ENCODE measurements at regions not wholly inside any gene's neighbourhood (a gene's known extent, or its start where the extent isn't known, plus 50 kb on each side); places are given as distances from the start of the nearest gene placed in this dataset.

DNA sequence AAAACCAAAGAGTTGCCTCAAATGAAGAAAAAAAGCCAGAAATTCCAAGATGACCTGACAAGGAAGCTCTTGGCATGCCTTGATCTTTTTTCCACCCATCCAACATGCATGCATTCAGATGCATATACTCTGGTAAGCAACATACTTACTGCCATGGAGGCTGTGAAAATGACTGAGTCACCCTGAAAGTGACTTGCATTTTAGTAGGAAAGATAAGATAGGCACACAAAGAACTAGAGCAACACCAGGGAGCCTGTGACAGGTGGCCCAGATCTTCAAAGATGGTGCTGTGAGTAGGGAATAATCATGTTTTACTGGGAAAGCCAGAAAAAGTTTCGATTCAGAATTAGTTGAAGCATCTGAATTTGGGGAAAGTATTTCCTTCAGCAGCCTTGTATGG, 185.1 kb upstream of the SLCO3A1 start:
- DNase-seq (ENCODE audit: low read depth in 2 of 2): no peak
- H3K4me1 ChIP-seq (ENCODE audit: control insufficient read depth, extremely low read depth, insufficient read depth, low read length): no peaks in the 10 kb centered on the region
- no peaks in the 10 kb centered on the region for H4K20me1 ChIP-seq (ENCODE audit: control insufficient read depth, extremely low read depth, insufficient read depth, low read length)
- H3K79me2 ChIP-seq (ENCODE audit: control insufficient read depth, insufficient read depth, low read length): no peaks in the 10 kb centered on the region
- no peak overlapping the region for H3K4me3 ChIP-seq (replicated peaks in 1 of 4; ENCODE audit: control extremely low read depth in 1 of 4, insufficient read depth in 1 of 4, low read depth in 3 of 4, low read length in 4 of 4)
- H3K27me3 ChIP-seq (ENCODE audit: control insufficient read depth, insufficient read depth, low read length): no peaks in the 10 kb centered on the region
- no peak overlapping the region for H3K4me2 ChIP-seq (ENCODE audit: extremely low read depth, insufficient read depth, low read length)
- H3K9ac ChIP-seq (ENCODE audit: insufficient read depth, low read length): no peak overlapping the region
- no peaks in the 10 kb centered on the region for H3K36me3 ChIP-seq (ENCODE audit: control insufficient read depth, insufficient read depth, low read length)
- H3K9me3 ChIP-seq (ENCODE audit: control insufficient read depth, insufficient read depth, low read depth, low read length): no peaks in the 10 kb centered on the region
- no peak overlapping the region for H3K27ac ChIP-seq (ENCODE audit: insufficient read depth, low read length)
- H2AFZ ChIP-seq (ENCODE audit: low read length): no peak overlapping the region
- no peak for TF ChIP-seq EZH2 (IDR thresholded peaks at IDR 0.05; ENCODE audit: low read length, missing control alignments)
- TF ChIP-seq, protein P1, sequence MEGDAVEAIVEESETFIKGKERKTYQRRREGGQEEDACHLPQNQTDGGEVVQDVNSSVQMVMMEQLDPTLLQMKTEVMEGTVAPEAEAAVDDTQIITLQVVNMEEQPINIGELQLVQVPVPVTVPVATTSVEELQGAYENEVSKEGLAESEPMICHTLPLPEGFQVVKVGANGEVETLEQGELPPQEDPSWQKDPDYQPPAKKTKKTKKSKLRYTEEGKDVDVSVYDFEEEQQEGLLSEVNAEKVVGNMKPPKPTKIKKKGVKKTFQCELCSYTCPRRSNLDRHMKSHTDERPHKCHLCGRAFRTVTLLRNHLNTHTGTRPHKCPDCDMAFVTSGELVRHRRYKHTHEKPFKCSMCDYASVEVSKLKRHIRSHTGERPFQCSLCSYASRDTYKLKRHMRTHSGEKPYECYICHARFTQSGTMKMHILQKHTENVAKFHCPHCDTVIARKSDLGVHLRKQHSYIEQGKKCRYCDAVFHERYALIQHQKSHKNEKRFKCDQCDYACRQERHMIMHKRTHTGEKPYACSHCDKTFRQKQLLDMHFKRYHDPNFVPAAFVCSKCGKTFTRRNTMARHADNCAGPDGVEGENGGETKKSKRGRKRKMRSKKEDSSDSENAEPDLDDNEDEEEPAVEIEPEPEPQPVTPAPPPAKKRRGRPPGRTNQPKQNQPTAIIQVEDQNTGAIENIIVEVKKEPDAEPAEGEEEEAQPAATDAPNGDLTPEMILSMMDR (conservative IDR thresholded peaks at IDR 0.05 in 1 of 2, IDR thresholded peaks at IDR 0.05 in 1 of 2; ENCODE audit: low read depth in 1 of 2, low read length in 2 of 2): no peak

GRCh38 chr15:91670108-91670507, 183.4 kb upstream of the SLCO3A1 start:
- H3K9ac ChIP-seq (ENCODE audit: insufficient read depth, low read length): no peak overlapping the region
- H4K20me1 ChIP-seq (ENCODE audit: control insufficient read depth, extremely low read depth, insufficient read depth, low read length): no peaks in the 10 kb centered on the region
- no peak overlapping the region for H3K27ac ChIP-seq (ENCODE audit: insufficient read depth, low read length)
- DNase-seq (ENCODE audit: low read depth in 2 of 2): no peak
- H3K27me3 ChIP-seq (ENCODE audit: control insufficient read depth, insufficient read depth, low read length): no peaks in the 10 kb centered on the region
- no peaks in the 10 kb centered on the region for H3K4me1 ChIP-seq (ENCODE audit: control insufficient read depth, extremely low read depth, insufficient read depth, low read length)
- no peaks in the 10 kb centered on the region for H3K36me3 ChIP-seq (ENCODE audit: control insufficient read depth, insufficient read depth, low read length)
- H2AFZ ChIP-seq (ENCODE audit: low read length): no peak overlapping the region
- H3K4me2 ChIP-seq (ENCODE audit: extremely low read depth, insufficient read depth, low read length): no peak overlapping the region
- H3K4me3 ChIP-seq (replicated peaks in 1 of 4; ENCODE audit: control extremely low read depth in 1 of 4, insufficient read depth in 1 of 4, low read depth in 3 of 4, low read length in 4 of 4): no peak overlapping the region
- no peaks in the 10 kb centered on the region for H3K9me3 ChIP-seq (ENCODE audit: control insufficient read depth, insufficient read depth, low read depth, low read length)
- no peaks in the 10 kb centered on the region for H3K79me2 ChIP-seq (ENCODE audit: control insufficient read depth, insufficient read depth, low read length)
- TF ChIP-seq, protein P1 (conservative IDR thresholded peaks at IDR 0.05 in 1 of 2, IDR thresholded peaks at IDR 0.05 in 1 of 2; ENCODE audit: low read depth in 1 of 2, low read length in 2 of 2): no peak
- TF ChIP-seq EZH2 (IDR thresholded peaks at IDR 0.05; ENCODE audit: low read length, missing control alignments): no peak

GRCh38 chr15:91678003-91678402, 175.5 kb upstream of the SLCO3A1 start:
- Histone ChIP-seq H3K27me3 (ENCODE audit: control insufficient read depth, insufficient read depth, low read length) (no peaks in the 10 kb centered on the region), H3K79me2 (ENCODE audit: control insufficient read depth, insufficient read depth, low read length) (no peaks in the 10 kb centered on the region), H3K27ac (ENCODE audit: insufficient read depth, low read length) (no peak overlapping the region), H3K4me3 (replicated peaks in 1 of 4; ENCODE audit: control extremely low read depth in 1 of 4, insufficient read depth in 1 of 4, low read depth in 3 of 4, low read length in 4 of 4) (no peak overlapping the region), H3K36me3 (ENCODE audit: control insufficient read depth, insufficient read depth, low read length) (no peaks in the 10 kb centered on the region), H2AFZ (ENCODE audit: low read length) (no peak overlapping the region), H4K20me1 (ENCODE audit: control insufficient read depth, extremely low read depth, insufficient read depth, low read length) (no peaks in the 10 kb centered on the region), H3K9ac (ENCODE audit: insufficient read depth, low read length) (no peak overlapping the region), H3K4me1 (ENCODE audit: control insufficient read depth, extremely low read depth, insufficient read depth, low read length) (no peaks in the 10 kb centered on the region), H3K9me3 (ENCODE audit: control insufficient read depth, insufficient read depth, low read depth, low read length) (no peaks in the 10 kb centered on the region), H3K4me2 (ENCODE audit: extremely low read depth, insufficient read depth, low read length) (no peak overlapping the region)
- DNase-seq (ENCODE audit: low read depth in 2 of 2): no peak
- TF ChIP-seq EZH2 (IDR thresholded peaks at IDR 0.05; ENCODE audit: low read length, missing control alignments): no peak
- TF ChIP-seq, protein P1 (conservative IDR thresholded peaks at IDR 0.05 in 1 of 2, IDR thresholded peaks at IDR 0.05 in 1 of 2; ENCODE audit: low read depth in 1 of 2, low read length in 2 of 2): no peak
